ENCODE measurements at regions not wholly inside any gene's neighbourhood (a gene's known extent, or its start where the extent isn't known, plus 50 kb on each side); places are given as distances from the start of the nearest gene placed in this dataset.

DNA sequence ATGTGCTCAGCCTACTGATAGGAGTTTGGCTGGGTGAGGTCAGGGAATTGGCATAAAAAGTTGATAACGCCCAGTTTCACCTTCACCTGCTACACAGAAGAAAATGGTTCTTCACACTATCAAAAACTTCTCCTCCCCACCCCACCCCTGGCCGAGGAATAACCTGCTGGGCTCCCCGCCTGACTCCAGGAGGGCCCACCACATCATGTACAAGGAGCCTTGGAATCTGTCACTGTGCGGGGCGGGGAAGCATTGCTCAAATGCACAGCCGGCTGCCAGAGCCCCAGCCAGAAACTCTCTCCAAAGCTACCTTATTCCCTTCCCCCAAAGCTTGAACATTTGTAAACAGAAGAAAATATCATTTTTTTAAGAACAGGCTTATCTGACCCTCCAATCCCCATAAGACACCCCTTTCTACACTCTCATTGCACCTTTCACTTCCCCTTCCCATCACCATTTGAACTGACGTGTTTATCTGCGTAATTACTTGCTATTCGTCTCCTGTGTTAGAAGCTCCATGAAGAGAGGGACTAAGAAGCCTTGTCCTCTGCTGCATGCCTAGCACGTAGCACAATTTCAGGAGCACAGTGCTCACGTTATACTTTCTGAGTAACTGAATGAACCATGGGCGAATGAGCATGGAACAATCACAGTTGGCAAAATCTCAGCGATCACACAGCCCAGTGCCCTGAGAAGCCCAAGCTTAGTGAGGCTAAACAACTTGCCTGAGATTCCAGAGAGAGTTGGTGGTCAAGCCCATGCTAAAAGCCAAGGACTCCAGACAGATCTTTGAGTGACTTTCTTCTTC, 82.9 kb downstream of the HES1 start:
- no peak for DNase-seq

DNA sequence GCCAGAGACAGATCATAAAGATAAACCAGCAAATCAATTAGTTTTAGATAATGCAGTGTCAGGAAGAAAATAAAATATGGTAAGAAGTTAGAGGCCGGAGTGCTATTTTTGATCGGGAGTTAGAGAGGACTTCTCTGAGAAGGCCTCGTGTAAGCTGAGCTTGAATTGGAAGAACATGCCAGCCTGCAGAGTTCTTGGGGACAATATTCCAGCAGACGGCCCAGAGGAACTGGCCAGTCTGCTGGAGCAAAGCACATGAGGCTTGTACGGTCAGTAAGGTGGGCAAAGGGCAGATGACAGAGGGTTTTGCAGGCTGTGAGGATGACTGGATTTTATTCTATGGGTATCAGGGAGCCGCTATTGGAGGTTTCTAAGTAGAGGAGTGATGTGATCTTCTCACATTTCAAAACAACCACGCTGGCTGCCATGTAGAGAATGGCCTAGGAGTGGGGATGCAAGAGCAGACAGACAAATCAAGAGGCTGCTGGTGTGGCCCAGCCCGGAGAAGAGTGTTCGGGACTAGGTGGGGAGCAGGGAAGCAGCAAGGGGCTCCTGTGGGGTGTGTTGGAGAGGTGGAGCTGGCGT, 84.0 kb downstream of the HES1 start:
- no peak for DNase-seq

DNA sequence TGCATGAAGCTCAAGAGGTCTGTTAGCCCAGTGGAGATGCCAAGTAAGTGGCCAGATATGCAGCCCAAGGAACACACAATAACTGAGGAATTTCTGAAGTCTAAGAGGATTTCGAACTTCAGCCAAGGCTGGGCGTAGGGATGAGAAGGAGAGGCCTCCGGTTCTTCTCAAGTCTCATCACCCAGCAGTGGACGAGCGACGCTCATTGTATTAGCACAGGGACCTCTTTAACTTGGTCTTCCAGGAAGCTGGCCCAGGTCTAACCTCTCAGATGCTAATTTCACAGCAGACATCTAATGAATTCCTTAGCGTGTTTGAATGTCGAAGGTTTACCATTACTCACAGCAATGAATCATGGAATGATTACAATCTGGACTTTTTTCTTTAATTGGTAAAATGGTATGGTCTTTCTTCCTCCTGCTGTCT, 85.0 kb downstream of the HES1 start:
- DNase-seq, result no peak

DNA sequence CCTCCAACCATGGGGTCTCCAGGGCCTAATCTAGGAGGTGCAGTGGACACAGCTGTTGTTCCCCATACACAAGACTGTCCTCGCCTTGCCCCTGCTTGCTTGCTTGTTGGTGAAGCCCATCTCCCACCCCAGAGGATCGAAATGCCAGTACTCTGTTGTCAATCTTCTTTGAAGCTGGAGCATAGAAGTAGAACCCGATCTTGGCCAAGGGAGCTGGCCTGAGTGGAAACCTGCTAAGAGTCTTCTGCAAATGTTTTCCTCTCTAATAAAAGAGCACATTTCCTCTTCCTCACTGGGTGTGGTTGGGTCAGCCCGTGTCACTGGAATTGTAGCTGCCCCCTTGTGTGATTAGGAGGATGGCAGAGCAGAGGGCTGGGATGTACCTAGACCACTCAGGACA, 85.4 kb downstream of the HES1 start:
- DNase-seq, result no peak

DNA sequence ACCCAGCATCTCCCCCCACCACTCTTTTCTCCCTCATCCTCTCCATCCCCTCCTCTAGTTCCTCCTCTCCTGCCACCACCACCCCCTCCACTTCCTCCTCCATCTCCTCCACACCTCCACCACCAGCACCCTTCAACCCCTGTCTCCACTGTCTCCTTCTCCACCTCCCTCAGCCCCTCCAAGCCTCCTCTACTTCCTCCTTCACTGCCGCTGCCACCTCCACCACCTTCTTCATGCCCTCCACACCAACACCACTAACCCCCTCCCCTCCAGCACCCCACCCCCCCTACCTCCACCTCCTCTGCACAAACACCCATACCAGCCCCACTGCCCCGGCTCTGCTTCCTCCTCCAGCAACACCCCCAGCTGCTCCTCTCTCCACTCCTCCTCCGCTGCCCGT, 88.0 kb downstream of the HES1 start:
- no peak for DNase-seq

DNA sequence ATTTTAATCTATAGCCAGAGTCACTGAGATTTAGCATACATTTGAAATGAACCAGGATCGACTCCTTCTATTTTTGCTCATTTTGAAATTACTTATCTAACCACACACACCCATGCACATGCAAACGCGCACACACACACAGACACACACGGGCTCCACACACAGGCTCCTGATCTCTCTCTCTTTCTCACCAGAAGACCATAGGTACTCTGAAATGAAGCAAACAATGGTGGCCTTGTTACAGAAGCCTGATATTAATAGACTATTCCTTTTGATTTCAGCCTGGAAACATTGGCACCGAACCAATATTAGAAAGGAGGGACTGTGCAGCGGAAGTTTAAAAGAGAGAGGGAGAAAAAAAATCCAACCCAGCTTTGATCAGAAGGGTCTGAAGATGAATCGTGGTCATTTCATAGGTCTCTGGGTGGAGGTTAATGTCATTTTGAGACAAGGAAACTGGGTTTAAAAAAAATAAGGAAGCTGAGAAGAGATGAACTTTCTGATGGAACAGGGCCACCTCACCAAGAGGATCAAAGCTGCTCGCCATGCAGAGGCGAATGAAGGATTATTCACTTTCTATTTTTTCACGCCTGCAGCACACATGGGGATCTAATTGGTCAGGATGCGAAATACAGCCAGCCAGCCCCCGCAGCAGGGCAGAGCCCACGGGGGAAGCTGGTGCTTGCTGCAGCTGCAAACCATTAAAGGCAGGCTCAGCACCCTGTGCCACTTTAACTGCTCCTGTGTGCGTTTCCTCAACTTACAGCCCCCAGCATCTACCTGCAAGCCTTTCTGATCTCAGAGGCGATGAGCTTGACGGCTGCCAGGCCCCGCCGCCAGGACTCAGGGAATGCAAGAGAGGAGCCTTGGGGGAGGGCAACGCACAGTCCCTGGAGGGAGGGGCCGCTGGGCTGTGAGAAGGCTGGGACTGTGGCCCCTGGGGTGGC, 88.8 kb downstream of the HES1 start:
- DNase-seq, result no peak

DNA sequence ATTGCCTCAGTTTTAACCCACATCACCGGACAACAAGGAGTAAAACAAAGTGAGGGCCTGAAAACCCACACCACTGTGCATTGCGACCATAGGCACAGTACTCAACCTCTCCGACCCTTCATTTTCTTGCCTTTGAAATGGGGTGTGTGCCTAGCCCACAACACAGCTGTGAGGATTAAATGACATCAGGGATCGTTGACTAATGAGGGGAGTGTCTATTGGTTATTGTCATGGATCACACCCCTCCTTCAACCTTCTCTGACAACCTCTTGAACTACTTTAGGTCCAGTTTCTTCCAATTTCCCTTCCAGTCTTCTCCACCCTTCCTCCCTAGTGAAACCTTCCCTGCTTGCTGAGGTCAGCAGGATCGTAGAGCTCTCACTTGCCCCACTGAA, 89.5 kb downstream of the HES1 start:
- no peak for DNase-seq

DNA sequence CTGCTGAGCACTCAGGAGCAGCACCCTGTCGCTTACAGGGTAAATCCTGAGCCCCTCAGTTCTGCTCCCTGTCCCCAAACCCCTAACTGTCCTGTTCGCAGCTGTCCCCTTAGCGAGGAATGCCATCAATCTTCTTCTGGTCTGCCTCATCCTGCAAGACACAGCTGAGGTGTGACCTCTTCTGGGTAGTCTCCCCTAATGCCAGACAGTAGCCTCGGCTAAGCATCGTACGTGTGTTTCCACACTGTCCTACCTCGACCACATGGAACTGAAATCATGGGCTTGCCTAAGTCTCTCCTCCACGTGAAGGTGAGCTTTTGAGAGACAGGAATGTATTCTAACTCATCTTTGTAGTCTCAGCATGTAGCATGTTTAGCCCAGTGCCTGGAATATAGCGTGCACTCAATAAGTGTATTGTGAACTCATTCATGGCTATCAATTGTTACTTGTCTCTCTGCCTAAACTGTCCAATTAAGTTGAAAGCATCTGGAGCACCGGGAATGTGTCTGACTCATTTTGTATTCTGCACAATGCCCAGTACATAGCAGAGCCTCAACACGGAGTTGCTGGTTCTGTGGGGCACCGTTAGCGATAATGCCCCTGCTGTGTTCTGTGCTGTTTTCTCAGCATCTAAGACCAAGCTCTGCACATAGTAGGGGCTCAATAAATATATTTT, 90.2 kb downstream of the HES1 start:
- DNase-seq, result no peak

DNA sequence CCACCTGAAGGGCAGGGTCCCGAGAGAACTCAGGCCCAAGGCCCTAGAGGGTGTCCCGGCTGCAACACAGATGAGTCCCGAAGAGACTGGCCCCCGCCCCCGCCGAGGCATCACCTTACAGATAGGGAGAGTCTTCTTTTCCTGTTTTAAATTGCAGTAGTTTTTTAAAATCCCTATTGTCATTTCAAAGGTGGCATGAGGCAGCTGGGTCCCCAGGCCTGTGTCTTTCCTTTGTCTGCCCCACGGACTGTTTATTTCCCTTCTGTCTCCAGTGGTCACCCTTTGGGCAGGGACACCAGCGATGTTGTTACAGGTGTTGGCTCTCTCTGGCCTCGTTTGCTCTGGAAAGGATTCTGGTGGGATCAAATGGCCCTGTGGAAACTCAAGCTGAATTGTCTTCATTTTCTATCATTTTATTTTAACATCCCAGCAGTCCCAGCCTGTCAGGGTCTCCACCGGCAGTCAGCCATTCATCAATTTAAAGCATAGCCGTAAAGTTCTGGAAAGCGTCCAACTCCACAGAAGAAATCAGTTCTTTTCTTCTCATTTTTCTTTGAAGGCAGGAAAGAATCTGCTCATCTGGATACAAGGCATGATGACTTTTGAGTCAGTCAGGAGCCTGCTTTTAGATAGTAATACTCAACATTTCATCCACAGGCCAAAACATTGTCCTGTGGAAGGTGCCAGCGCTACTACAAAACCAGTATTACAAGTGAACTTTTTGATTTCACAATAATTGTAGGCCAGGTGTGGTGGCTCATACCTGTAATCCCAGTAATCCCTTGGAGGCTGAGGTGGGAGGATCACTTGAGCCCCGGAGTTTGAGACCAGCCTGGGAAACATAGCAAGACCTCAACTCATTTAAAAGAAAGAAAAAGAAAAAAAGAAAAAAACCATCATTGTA, 96.2 kb downstream of the HES1 start:
- no peak for DNase-seq

DNA sequence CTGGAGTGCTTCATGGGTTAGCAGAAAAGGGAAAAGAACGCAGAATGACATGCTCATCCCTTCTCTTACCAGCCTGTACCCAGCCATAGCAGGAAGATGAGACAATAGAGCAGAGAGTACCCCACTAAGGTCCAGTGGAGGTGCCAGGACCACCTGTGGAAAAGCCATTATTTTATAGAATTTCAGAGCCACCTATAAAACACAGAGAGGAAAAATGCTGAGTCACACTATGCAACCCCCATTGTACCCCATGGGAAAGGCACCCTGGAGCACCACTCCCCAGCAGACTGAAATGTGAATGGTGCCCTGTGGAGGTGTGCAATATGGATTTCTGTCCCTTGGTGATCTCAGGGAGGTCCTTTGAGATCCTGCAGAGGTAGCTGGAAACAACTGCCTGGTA, 97.2 kb downstream of the HES1 start:
- DNase-seq, result no peak

DNA sequence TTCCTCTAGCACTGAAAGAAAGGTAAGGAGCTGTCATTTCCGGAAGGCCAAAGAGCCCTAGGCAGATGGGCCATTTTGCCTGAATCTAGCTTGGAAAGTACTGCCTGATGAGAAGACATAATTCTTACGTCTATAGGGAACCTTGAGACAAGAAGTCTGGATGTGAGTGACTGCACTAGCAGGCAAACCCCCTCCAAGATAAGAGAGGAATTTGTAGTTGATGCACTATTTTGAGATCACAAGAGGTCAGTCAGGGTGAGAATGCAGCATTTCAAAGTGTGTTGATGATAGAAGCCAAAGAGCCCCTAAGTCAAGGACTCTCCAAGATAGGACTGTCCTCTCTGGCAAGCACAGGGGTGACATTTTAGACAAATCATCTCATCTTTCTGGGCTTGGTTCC, 99.2 kb downstream of the HES1 start:
- no peak for DNase-seq

DNA sequence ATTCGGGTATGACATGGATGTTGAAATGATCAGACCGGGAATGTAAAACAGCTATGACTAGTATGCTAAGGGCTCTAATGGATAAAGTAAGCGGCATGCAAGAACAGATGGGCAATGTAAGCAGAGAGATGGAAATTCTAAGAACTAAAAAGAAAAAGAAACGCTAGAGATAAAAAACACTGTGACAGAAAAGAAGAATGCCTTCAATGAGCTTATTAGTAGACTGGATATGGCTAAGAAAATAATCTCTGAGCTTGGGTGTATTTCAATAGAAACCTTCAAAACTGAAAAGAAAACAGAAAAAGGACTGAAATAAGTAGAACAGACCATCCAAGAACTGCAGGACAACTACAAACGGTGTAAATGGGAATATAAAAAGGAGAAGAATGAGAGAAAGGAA, 101.2 kb downstream of the HES1 start:
- DNase-seq, result no peak

DNA sequence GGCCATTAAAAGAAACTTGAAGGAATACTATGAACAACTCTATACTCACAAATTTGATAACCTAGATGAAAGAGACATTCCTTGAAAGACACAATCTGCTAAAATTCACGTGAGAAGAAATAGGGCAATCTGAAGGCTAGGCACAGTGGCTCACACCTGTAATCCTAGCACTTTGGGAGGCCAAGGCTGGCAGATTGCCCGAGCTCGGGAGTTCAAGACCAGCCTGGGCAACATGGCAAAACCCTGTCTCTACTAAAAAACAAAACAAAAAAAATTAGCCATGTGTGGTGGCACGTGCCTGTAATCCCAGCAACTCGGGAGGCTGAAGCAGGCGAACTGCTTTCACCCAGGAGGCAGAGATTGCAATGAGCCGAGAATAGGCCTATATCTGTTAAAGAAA, 104.8 kb downstream of the HES1 start:
- DNase-seq, result no peak

DNA sequence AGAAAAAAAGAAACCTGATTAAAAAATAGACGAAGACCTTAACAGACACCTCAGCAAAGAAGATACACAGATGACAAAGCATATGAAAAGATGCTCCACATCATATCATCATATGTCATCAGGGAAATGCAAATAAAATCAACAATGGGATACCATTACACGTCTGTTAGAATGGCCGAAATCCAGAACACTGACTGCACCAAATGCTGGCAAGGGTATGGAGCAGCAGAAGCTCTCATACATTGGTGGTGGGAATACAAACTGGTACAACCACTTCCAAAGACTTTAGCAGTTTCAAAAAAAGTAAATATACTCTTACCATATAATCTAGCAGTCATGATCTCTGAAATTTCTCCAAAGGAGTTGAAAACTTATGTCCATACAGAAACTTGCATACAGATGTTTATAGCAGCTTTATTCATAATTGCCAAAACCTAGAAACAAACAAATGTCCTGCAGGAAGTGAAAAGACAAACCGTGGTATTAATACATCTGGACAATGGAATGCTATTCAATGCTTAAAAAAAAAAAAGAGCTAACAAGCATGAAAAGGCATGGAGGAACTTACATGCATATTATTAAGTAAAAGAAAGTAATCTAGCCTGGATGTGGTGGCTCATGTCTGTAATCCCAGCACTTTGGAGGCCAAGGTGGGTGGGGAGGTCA, 107.4 kb downstream of the HES1 start:
- DNase-seq, result no peak

DNA sequence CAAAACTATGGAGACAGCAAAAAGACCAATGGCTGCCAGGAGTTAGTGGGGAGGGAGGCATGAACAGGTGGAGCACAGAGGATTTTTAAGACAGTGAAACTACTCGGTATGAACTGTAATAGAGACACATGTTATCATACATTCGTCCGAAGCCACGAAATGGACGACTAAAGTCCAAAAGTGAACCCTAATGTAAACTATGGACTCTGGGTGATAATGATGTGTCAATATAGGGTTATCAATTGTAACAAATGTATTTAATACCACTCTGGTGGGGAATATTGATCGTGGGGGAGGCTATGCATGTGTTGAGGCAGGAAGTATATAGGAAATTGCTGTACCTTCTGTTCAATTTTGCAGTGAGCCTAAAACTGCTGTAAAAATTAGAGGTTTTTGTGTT, 107.0 kb downstream of the CPN2 start:
- DNase-seq, result no peak

DNA sequence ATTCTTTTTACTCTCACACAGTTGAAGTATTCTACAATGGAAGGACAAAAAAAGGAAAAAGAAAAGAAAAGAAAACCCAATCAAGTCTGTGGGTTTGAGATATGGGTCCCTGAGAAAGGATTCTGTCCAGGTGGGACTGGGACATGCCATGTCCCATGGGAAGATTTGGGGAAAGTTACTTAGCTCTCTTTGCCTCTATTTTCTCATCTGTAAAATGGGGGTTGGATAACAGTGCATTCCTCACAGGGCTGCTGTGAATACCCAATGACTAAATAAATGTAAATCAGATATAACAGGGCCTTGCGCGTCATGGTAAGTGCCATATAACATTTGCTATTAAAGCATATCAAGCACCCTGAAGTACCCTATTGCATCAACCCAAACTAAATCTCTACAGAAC, 105.7 kb downstream of the CPN2 start:
- no peak for DNase-seq

DNA sequence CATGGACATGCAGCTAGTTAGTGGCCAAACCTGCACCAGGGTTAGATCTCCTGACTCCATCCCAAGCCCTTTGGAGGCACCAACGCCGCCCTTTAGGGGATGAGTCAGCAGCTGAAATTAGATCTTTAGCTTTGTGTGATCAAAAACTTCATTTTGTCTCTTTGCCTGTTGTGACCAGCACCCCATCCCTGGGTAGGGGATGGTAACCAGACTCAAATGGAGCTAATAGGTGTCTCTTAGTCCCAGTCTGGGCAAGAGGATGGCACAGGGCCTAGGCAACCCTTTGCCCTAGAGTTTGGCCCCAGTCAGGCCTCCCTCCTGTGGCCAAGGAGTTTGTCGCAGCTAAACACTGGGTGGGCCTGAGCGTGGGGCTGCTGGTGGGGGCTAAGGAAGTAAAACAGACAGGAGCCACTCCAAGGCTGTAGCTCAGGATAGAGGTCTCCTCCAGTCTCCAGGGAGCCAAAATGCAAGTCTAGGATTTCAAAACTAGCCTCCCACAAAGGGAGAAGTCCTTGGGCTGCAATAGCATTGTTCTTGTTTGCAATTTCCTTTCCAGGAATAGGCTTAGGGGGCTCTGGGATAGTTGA, 105.1 kb downstream of the CPN2 start:
- DNase-seq, result no peak

DNA sequence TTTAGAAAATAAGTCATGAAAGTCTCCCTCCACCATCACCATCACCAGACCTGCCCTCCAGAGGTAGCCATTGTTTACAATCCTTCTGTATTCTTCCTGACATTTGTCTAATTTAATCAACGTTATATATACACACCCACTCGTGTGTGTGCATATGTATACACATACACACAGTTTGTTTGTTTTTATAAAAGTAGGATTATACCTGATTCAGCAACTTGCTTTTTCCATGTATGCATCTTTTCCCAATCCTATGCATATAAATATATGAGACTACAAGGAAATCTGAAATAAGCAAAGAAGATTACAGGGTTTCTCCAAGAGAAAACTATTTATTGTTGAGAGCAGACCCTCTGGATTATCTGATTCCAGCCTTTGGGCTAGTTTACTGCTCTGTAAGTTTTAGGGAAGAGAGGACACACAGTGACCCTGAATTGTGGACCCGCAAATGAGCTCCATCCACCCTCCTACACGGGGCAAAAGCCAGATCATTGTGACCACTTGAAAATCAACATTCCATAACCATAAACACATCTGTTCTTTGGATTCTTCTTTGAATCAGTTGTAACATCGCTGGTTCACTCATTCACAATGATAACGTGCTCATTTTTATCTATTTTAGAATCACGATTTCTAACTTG, 104.3 kb downstream of the CPN2 start:
- DNase-seq, result no peak

DNA sequence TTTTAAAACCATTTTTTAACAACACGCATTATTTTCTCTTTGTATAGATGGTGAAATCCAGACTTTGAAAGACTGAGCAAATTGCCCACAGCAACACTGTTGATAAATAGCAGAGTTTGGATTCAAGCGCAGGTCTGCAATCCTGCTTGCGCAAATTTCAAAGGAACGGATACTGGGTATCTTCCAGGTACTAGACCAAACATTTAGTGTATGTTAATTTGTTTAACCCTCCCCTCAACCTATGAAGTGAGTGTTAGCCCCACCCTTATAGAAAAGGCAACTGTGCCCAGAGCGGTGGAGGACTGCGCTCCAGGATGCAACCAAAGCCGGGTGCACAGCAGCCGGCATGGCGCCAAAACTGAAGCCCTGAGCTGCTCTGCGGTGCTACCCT, 103.8 kb downstream of the CPN2 start:
- DNase-seq, result no peak

DNA sequence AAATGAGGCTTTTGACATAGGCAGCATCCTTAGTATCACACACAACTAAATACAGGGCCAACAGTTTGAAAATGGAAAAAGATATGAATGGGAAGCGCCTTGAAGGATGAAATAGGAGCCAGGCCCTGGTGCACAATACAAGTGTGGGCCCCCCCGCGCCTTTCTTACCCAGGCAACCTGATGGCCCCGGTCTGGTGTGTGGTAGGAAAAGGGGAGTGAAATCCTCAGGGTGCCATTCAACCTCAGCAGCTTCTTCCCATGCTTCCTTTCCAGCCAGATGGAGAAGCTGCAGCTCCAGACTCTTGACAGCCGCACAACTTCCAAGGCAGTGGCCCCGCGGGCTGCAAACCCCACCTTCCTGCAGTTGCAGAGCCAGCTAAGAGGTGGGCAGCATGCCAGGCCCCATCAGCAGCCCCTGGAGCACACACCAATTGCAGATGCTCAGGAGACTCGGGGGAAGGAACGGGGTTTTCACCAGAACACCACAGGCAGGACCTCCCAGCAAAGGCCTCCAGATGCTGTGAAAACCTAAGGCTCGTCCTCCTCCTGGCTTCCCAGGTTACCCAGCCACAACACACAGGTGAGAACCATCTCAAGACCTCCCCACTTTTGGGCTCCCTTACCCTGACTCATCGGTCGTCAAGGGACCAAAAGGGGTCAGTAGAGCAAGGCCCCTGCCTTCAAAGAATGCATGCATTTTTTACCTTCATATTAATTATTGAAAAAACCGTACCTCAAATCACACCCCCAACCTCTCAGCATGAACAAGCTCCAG, 101.6 kb downstream of the CPN2 start:
- DNase-seq, result no peak

All from activated CD4-positive, CD25-positive, alpha-beta regulatory T cell (primary cell).